Hematopoietic multipotent progenitor cell treated with erythropoietin and hydrocortisone succinate and interleukin-3 and kit ligand, for 6 days (in vitro differentiated cells): ENCODE measurements at regions not wholly inside any gene's neighbourhood (a gene's known extent, or its start where the extent isn't known, plus 50 kb on each side); places are given as distances from the start of the nearest gene placed in this dataset.

Experiments used
- DNase-seq: peaks from one replicate; pipeline ENCODE4 v3.0.0-alpha.2; 2015

- no peak for DNase-seq
These were observed 53.7 kb upstream of the SMAD1 start for GRCh38 chr4:145427991-145428390.

- no peak for DNase-seq
These were observed 54.4 kb upstream of the SMAD1 start for GRCh38 chr4:145427221-145427620.

- no peak for DNase-seq
These were observed 58.5 kb upstream of the SMAD1 start for GRCh38 chr4:145423017-145423708.

- no peak for DNase-seq
These were observed 60.9 kb upstream of the SMAD1 start for GRCh38 chr4:145420595-145421214.

- DNase-seq: no peak
These were observed 62.9 kb upstream of the SMAD1 start for GRCh38 chr4:145418739-145419138.

GRCh38 chr4:145417348-145418130, 64.1 kb upstream of the SMAD1 start:
- DNase-seq: no peak

GRCh38 chr4:145414841-145415240, 66.8 kb upstream of the SMAD1 start:
- no peak for DNase-seq

GRCh38 chr4:145414226-145414625, 67.4 kb upstream of the SMAD1 start:
- no peak for DNase-seq

- no peak for DNase-seq
These were observed 74.7 kb upstream of the SMAD1 start for GRCh38 chr4:145406970-145407369.

- no peak for DNase-seq
These were observed 76.9 kb upstream of the SMAD1 start for GRCh38 chr4:145404761-145405160.

GRCh38 chr4:145396581-145396980, 85.1 kb upstream of the SMAD1 start:
- DNase-seq: no peak

GRCh38 chr4:145390571-145390970, 91.1 kb upstream of the SMAD1 start:
- DNase-seq: no peak

- no peak for DNase-seq
These were observed 92.1 kb upstream of the SMAD1 start for GRCh38 chr4:145389550-145389949.

GRCh38 chr4:145388043-145388442, 93.6 kb upstream of the SMAD1 start:
- no peak for DNase-seq

- no peak for DNase-seq
These were observed 94.6 kb upstream of the SMAD1 start for GRCh38 chr4:145387079-145387478.

- no peak for DNase-seq
These were observed 100.5 kb upstream of the SMAD1 start for GRCh38 chr4:145381163-145381562.

GRCh38 chr4:145380123-145380522, 101.5 kb upstream of the SMAD1 start:
- no peak for DNase-seq

- DNase-seq: no peak
These were observed 106.2 kb upstream of the SMAD1 start for GRCh38 chr4:145375416-145375815.

- DNase-seq: no peak
These were observed 129.1 kb upstream of the SMAD1 start for GRCh38 chr4:145352438-145353145.

GRCh38 chr4:145351922-145352321, 129.7 kb upstream of the SMAD1 start:
- DNase-seq: no peak

- no peak for DNase-seq
These were observed 130.5 kb upstream of the SMAD1 start for GRCh38 chr4:145351162-145351561.

GRCh38 chr4:145348291-145348690, 133.4 kb upstream of the SMAD1 start:
- DNase-seq: no peak

- no peak for DNase-seq
These were observed 134.0 kb upstream of the SMAD1 start for GRCh38 chr4:145347684-145348083.
